Astrocyte (in vitro differentiated cells and primary cell): ENCODE measurements at regions not wholly inside any gene's neighbourhood (a gene's known extent, or its start where the extent isn't known, plus 50 kb on each side); places are given as distances from the start of the nearest gene placed in this dataset.

Experiments used
- DNase-seq: peaks from one replicate; pipeline ENCODE4 v3.0.0-alpha.2; 2010; ENCODE audit warnings: low read depth
- FAIRE-seq: peaks from 2 replicates; lab custom pipeline; 2011; peaks lifted over from hg19 to GRCh38; lab: Jason Lieb, UNC
- H2AFZ ChIP-seq: 2 replicates; pipeline ENCODE4 v1.6.0; 2012; ENCODE audit warnings: low read depth, low read length, inconsistent platforms
- H3K27ac ChIP-seq: 2 replicates; pipeline ENCODE4 v1.5.1; 2011; ENCODE audit warnings: low read depth, low read length, inconsistent platforms
- H3K27me3 ChIP-seq: 2 replicates; pipeline ENCODE4 v1.6.0; 2011; ENCODE audit warnings: low read length, inconsistent platforms; ENCODE audit not compliant: insufficient read depth
- H3K36me3 ChIP-seq: 2 replicates; pipeline ENCODE4 v1.5.1; 2011; ENCODE audit warnings: low read length, inconsistent platforms; ENCODE audit not compliant: insufficient read depth
- H3K4me1 ChIP-seq: 2 replicates; pipeline ENCODE4 v1.5.1; 2011; ENCODE audit warnings: low read length, inconsistent platforms; ENCODE audit not compliant: insufficient read depth
- H3K4me2 ChIP-seq: 2 replicates; pipeline ENCODE4 v1.6.0; 2012; ENCODE audit warnings: low read length, inconsistent platforms
- H3K4me3 ChIP-seq: 2 replicates; pipeline ENCODE4 v1.5.1; 2011; ENCODE audit warnings: low read depth, mild to moderate bottlenecking, low read length, inconsistent platforms; ENCODE audit not compliant: insufficient read depth
- H3K79me2 ChIP-seq: 2 replicates; pipeline ENCODE4 v1.6.0; 2012; ENCODE audit warnings: mild to moderate bottlenecking, low read length, inconsistent platforms; ENCODE audit not compliant: insufficient read depth
- H3K9ac ChIP-seq: 2 replicates; pipeline ENCODE4 v1.6.0; 2012; ENCODE audit warnings: mild to moderate bottlenecking, low read length, inconsistent platforms
- H3K9me3 ChIP-seq: 2 replicates; pipeline ENCODE4 v1.5.1; 2012; ENCODE audit warnings: low read depth, mild to moderate bottlenecking, low read length, inconsistent platforms; ENCODE audit not compliant: insufficient read depth
- H4K20me1 ChIP-seq: 2 replicates; pipeline ENCODE4 v1.6.0; 2012; ENCODE audit warnings: low read length, inconsistent platforms; ENCODE audit not compliant: insufficient read depth
- H3K27ac Mint-ChIP-seq: one replicate; pipeline ENCODE4 v1.8.0; 2021; ENCODE audit warnings: mild to moderate bottlenecking, mixed read lengths; ENCODE audit not compliant: unreplicated experiment
- H3K27me3 Mint-ChIP-seq: one replicate; pipeline ENCODE4 v1.8.0; 2021; ENCODE audit warnings: low read depth, mixed read lengths; ENCODE audit not compliant: unreplicated experiment
- H3K36me3 Mint-ChIP-seq: one replicate; pipeline ENCODE4 v1.8.0; 2021; ENCODE audit warnings: low read depth, mixed read lengths; ENCODE audit not compliant: unreplicated experiment
- H3K4me1 Mint-ChIP-seq: one replicate; pipeline ENCODE4 v1.8.0; 2021; ENCODE audit warnings: low read depth, mixed read lengths; ENCODE audit not compliant: unreplicated experiment
- H3K4me3 Mint-ChIP-seq: one replicate; pipeline ENCODE4 v1.8.0; 2021; ENCODE audit warnings: mild to moderate bottlenecking, moderate library complexity, mixed read lengths; ENCODE audit not compliant: unreplicated experiment
- H3K9me3 Mint-ChIP-seq: one replicate; pipeline ENCODE4 v1.8.0; 2021; ENCODE audit warnings: mild to moderate bottlenecking, mixed read lengths; ENCODE audit not compliant: unreplicated experiment
- EZH2 ChIP-seq: IDR thresholded peaks from 2 replicates; pipeline ENCODE4 v1.6.1; 2012; ENCODE audit warnings: mild to moderate bottlenecking, low read length, inconsistent platforms; ENCODE audit not compliant: insufficient read depth
- TF ChIP-seq, protein P1 (sequence below): IDR thresholded peaks from 2 replicates; pipeline ENCODE4 v1.5.1; 2011; ENCODE audit warnings: low read depth, mild to moderate bottlenecking, inconsistent platforms, low read length, moderate library complexity; ENCODE audit not compliant: insufficient read depth

GRCh38 chr9:90038763-90039162 is 434.0 kb downstream of the GADD45G start:
- H3K27ac ChIP-seq = no peak overlapping the region
- no peak overlapping the region for H3K27ac Mint-ChIP-seq
- no peaks in the 10 kb centered on the region for H4K20me1 ChIP-seq
- H3K36me3 ChIP-seq = no peaks in the 10 kb centered on the region
- DNase-seq = no peak
- no peak overlapping the region for H3K4me3 ChIP-seq
- no peaks in the 10 kb centered on the region for H3K4me1 ChIP-seq
- H3K27me3 Mint-ChIP-seq = peaks cover 13% of the 10 kb centered on the region
- no peaks in the 10 kb centered on the region for H3K79me2 ChIP-seq
- H3K4me2 ChIP-seq = no peak overlapping the region
- FAIRE-seq = no peak
- H3K9me3 Mint-ChIP-seq = peaks cover 10% of the 10 kb centered on the region
- TF ChIP-seq, protein P1, sequence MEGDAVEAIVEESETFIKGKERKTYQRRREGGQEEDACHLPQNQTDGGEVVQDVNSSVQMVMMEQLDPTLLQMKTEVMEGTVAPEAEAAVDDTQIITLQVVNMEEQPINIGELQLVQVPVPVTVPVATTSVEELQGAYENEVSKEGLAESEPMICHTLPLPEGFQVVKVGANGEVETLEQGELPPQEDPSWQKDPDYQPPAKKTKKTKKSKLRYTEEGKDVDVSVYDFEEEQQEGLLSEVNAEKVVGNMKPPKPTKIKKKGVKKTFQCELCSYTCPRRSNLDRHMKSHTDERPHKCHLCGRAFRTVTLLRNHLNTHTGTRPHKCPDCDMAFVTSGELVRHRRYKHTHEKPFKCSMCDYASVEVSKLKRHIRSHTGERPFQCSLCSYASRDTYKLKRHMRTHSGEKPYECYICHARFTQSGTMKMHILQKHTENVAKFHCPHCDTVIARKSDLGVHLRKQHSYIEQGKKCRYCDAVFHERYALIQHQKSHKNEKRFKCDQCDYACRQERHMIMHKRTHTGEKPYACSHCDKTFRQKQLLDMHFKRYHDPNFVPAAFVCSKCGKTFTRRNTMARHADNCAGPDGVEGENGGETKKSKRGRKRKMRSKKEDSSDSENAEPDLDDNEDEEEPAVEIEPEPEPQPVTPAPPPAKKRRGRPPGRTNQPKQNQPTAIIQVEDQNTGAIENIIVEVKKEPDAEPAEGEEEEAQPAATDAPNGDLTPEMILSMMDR = no peak
- TF ChIP-seq EZH2 = no peak
- peaks cover 5% of the 10 kb centered on the region for H3K27me3 ChIP-seq
- H3K4me1 Mint-ChIP-seq = no peaks in the 10 kb centered on the region
- H3K9me3 ChIP-seq = no peaks in the 10 kb centered on the region
- no peak overlapping the region for H3K9ac ChIP-seq
- no peak overlapping the region for H2AFZ ChIP-seq
- H3K36me3 Mint-ChIP-seq = no peaks in the 10 kb centered on the region
- H3K4me3 Mint-ChIP-seq = no peak overlapping the region

GRCh38 chr9:90044263-90044662 is 439.5 kb downstream of the GADD45G start:
- Histone ChIP-seq H2AFZ (peak overlapping the region; percentile 33), H4K20me1 (no peaks in the 10 kb centered on the region), H3K27me3 (no peaks in the 10 kb centered on the region), H3K9ac (no peak overlapping the region), H3K4me1 (peaks cover 2% of the 10 kb centered on the region), H3K36me3 (no peaks in the 10 kb centered on the region), H3K27ac (no peak overlapping the region), H3K9me3 (no peaks in the 10 kb centered on the region), H3K4me3 (no peak overlapping the region), H3K79me2 (no peaks in the 10 kb centered on the region), H3K4me2 (peak overlapping the region; percentile 68)
- Mint-ChIP-seq H3K4me3 (no peak overlapping the region), H3K9me3 (peaks cover 15% of the 10 kb centered on the region), H3K27ac (no peak overlapping the region), H3K4me1 (peaks cover 6% of the 10 kb centered on the region), H3K36me3 (no peaks in the 10 kb centered on the region), H3K27me3 (peaks cover 4% of the 10 kb centered on the region)
- TF ChIP-seq EZH2 = no peak
- TF ChIP-seq, protein P1 = no peak
- no peak for FAIRE-seq
- DNase-seq = no peak

DNA sequence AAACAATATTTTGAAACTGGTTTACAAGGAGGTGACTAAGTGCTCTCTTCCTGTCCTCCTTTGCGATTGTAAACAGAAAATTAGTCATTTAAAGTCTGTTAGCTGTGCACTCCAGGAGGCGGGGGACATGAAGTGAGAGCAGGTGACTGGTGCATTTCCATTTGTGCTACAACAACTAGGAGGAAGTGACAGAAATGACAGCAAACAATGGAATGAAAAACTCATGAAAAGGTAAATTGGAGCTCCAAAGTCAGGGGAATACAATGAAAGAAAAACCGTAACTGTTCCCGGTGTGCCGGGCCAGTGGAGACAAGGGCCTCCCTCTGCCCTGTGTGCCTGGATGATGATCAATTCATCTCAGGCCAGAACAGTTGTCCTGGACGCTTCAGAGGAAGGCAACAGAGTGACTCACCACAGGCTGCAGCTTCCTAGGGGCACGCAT is 439.9 kb downstream of the GADD45G start:
- H3K27ac Mint-ChIP-seq = no peak overlapping the region
- peaks cover 14% of the 10 kb centered on the region for H3K9me3 Mint-ChIP-seq
- FAIRE-seq (no peak), DNase-seq (peak; percentile 22)
- H3K4me1 Mint-ChIP-seq = peaks cover 6% of the 10 kb centered on the region
- H3K79me2 ChIP-seq = no peaks in the 10 kb centered on the region
- H2AFZ ChIP-seq = no peak overlapping the region
- no peak overlapping the region for H3K4me3 ChIP-seq
- H3K4me3 Mint-ChIP-seq = no peak overlapping the region
- peak overlapping the region; percentile 68 for H3K4me2 ChIP-seq
- no peak overlapping the region for H3K9ac ChIP-seq
- no peaks in the 10 kb centered on the region for H3K36me3 Mint-ChIP-seq
- no peaks in the 10 kb centered on the region for H3K9me3 ChIP-seq
- TF ChIP-seq, protein P1 = no peak
- no peak for TF ChIP-seq EZH2
- H3K27me3 Mint-ChIP-seq = peaks cover 1% of the 10 kb centered on the region
- no peaks in the 10 kb centered on the region for H3K36me3 ChIP-seq
- H3K27ac ChIP-seq = no peak overlapping the region
- H3K4me1 ChIP-seq = peaks cover 2% of the 10 kb centered on the region
- no peaks in the 10 kb centered on the region for H3K27me3 ChIP-seq
- no peaks in the 10 kb centered on the region for H4K20me1 ChIP-seq
